H1 (cell line): ENCODE measurements at regions not wholly inside any gene's neighbourhood (a gene's known extent, or its start where the extent isn't known, plus 50 kb on each side); places are given as distances from the start of the nearest gene placed in this dataset.

Experiments
- CTCF ChIA-PET: fragments of 300-600 bp; sonication (Branson Sonifier 250); formaldehyde crosslinking; loops from one replicate; lab custom pipeline; 2021; ENCODE audit not compliant: partially characterized antibody; lab: Charles Lee
- POLR2A ChIA-PET: fragments of 300-600 bp; sonication (Branson Sonifier 250); formaldehyde crosslinking; loops from one replicate; lab custom pipeline; 2021; ENCODE audit warnings: inconsistent platforms; ENCODE audit not compliant: partially characterized antibody; lab: Charles Lee
- DNase-seq, 2 experiments: peaks; one replicate each; pipeline versions ENCODE4 v3.0.0 to v3.0.0-alpha.2; 2010 to 2022; ENCODE audit warnings: low spot score in 2 of 2, low read depth in 1 of 2, mixed read lengths in 1 of 2
- FAIRE-seq: peaks from 2 replicates; lab custom pipeline; 2011; peaks lifted over from hg19 to GRCh38; lab: Jason Lieb, UNC
- H2AFZ ChIP-seq: 2 replicates; pipeline ENCODE4 v1.8.1; 2012; ENCODE audit warnings: low read length, inconsistent platforms
- H2AK5ac ChIP-seq: 2 replicates; pipeline ENCODE4 v1.6.1; 2013; ENCODE audit warnings: low read depth, low read length
- H2BK120ac ChIP-seq: replicated peaks from 2 replicates; pipeline ENCODE3; 2013; ENCODE audit warnings: low read depth, low read length, inconsistent platforms
- H2BK12ac ChIP-seq: 2 replicates; pipeline ENCODE4 v1.6.1; 2013; ENCODE audit warnings: low read depth, low read length
- H2BK15ac ChIP-seq: 2 replicates; pipeline ENCODE4 v1.6.1; 2013; ENCODE audit warnings: low read length
- H2BK20ac ChIP-seq: 2 replicates; pipeline ENCODE4 v1.6.1; 2013; ENCODE audit warnings: low read length
- H2BK5ac ChIP-seq: 2 replicates; pipeline ENCODE4 v1.6.1; 2013; ENCODE audit warnings: low read depth, low read length
- H3K14ac ChIP-seq: 2 replicates; pipeline ENCODE4 v1.6.1; 2013; ENCODE audit warnings: inconsistent platforms; ENCODE audit not compliant: insufficient read length
- H3K18ac ChIP-seq: 2 replicates; pipeline ENCODE4 v1.6.1; 2013; ENCODE audit warnings: low read length; ENCODE audit errors: extremely low read depth
- H3K23ac ChIP-seq: 2 replicates; pipeline ENCODE4 v1.6.1; 2013; ENCODE audit warnings: inconsistent platforms; ENCODE audit not compliant: insufficient read length
- H3K23me2 ChIP-seq: 2 replicates; pipeline ENCODE4 v1.6.1; 2013; ENCODE audit warnings: low read depth, low read length
- H3K27ac ChIP-seq: 2 replicates; pipeline ENCODE4 v1.6.1; 2011; ENCODE audit warnings: low read depth, low read length, inconsistent platforms
- H3K27me3 ChIP-seq, 4 experiments: replicated peaks in 1 of 4; 1 replicate in 1 of 4; 2 replicates in 3 of 4; pipeline versions ENCODE4 v1.6.1 to v1.8.1; 2011 to 2013; ENCODE audit warnings: low read length in 3 of 4, mild to moderate bottlenecking in 3 of 4, inconsistent platforms in 2 of 4, mixed read lengths in 2 of 4, moderate library complexity in 1 of 4; ENCODE audit not compliant: control insufficient read depth in 3 of 4, insufficient read depth in 3 of 4; ENCODE audit errors: extremely low read depth in 1 of 4
- H3K36me3 ChIP-seq, 4 experiments: 2 replicates each; pipeline versions ENCODE4 v1.6.1 to v1.8.1; 2011 to 2013; ENCODE audit warnings: mild to moderate bottlenecking in 4 of 4, low read length in 3 of 4, moderate library complexity in 2 of 4, control low read depth in 1 of 4, inconsistent platforms in 1 of 4; ENCODE audit not compliant: insufficient read depth in 4 of 4, control insufficient read depth in 2 of 4
- H3K4ac ChIP-seq: replicated peaks from 2 replicates; pipeline ENCODE3; 2013; ENCODE audit warnings: low read length, low read depth, mixed read lengths, inconsistent platforms; ENCODE audit not compliant: insufficient read length
- H3K4me1 ChIP-seq, 4 experiments: replicated peaks in 1 of 4; 1 replicate in 1 of 4; 2 replicates in 3 of 4; pipeline versions ENCODE4 v1.6.1 to v1.8.1; 2011 to 2013; ENCODE audit warnings: low read length in 3 of 4, inconsistent platforms in 2 of 4, mixed read lengths in 1 of 4; ENCODE audit not compliant: insufficient read depth in 4 of 4, control insufficient read depth in 3 of 4
- H3K4me2 ChIP-seq, 2 experiments: 2 replicates each; pipeline versions ENCODE4 v1.6.1 to v1.8.1; 2011 to 2013; ENCODE audit warnings: low read depth in 2 of 2, low read length in 2 of 2, control low read depth in 1 of 2, inconsistent platforms in 1 of 2, mild to moderate bottlenecking in 1 of 2; ENCODE audit not compliant: insufficient read depth in 1 of 2
- H3K4me3 ChIP-seq, 4 experiments: fragments of 200-600, 300-600 bp in 1 of 4; sonication (generic), shearing (Covaris generic), sonication (Bioruptor Twin) in 1 of 4; 2 replicates each; pipeline versions ENCODE4 v1.5.1 to v1.8.1; 2011 to 2016; ENCODE audit warnings: low read length in 4 of 4, low read depth in 3 of 4, control low read depth in 2 of 4, inconsistent platforms in 2 of 4, mild to moderate bottlenecking in 2 of 4, mixed read lengths in 1 of 4, moderate library complexity in 1 of 4; ENCODE audit not compliant: insufficient read depth in 2 of 4; ENCODE audit errors: extremely low read depth in 1 of 4
- H3K56ac ChIP-seq: replicated peaks from 2 replicates; pipeline ENCODE3; 2013; ENCODE audit warnings: low read depth, mild to moderate bottlenecking, mixed read lengths, low read length, inconsistent platforms; ENCODE audit not compliant: insufficient read length
- H3K79me1 ChIP-seq: 2 replicates; pipeline ENCODE4 v1.6.1; 2013; ENCODE audit warnings: low read depth, low read length, control low read depth
- H3K79me2 ChIP-seq, 2 experiments: 2 replicates each; pipeline versions ENCODE4 v1.6.1 to v1.8.1; 2012 to 2013; ENCODE audit warnings: low read length in 2 of 2, mild to moderate bottlenecking in 2 of 2, inconsistent platforms in 1 of 2; ENCODE audit not compliant: insufficient read depth in 2 of 2, control insufficient read depth in 1 of 2
- H3K9ac ChIP-seq, 4 experiments: replicated peaks in 1 of 4; 1 replicate in 1 of 4; 2 replicates in 3 of 4; pipeline versions ENCODE4 v1.6.1 to v1.8.1; 2011 to 2013; ENCODE audit warnings: low read depth in 3 of 4, low read length in 3 of 4, control low read depth in 2 of 4, mild to moderate bottlenecking in 2 of 4, moderate library complexity in 2 of 4, inconsistent platforms in 1 of 4; ENCODE audit errors: extremely low read depth in 1 of 4
- H3K9me3 ChIP-seq, 2 experiments: 2 replicates each; pipeline versions ENCODE4 v1.6.1 to v1.8.1; 2012 to 2013; ENCODE audit warnings: mild to moderate bottlenecking in 2 of 2, moderate library complexity in 2 of 2, control low read depth in 1 of 2, inconsistent platforms in 1 of 2, low read depth in 1 of 2, low read length in 1 of 2, mixed read lengths in 1 of 2; ENCODE audit not compliant: insufficient read depth in 2 of 2
- H4K20me1 ChIP-seq, 2 experiments: replicated peaks in 1 of 2; 2 replicates each; pipeline versions ENCODE3 to v1.8.1; 2011 to 2013; ENCODE audit warnings: inconsistent platforms in 2 of 2, low read length in 2 of 2, mild to moderate bottlenecking in 1 of 2; ENCODE audit not compliant: insufficient read depth in 2 of 2, control insufficient read depth in 1 of 2
- H4K5ac ChIP-seq: 2 replicates; pipeline ENCODE4 v1.6.1; 2013; ENCODE audit warnings: low read length, low read depth, mixed read lengths, inconsistent platforms; ENCODE audit not compliant: insufficient read length
- H4K8ac ChIP-seq: 2 replicates; pipeline ENCODE4 v1.8.0; 2013; ENCODE audit warnings: mild to moderate bottlenecking, moderate library complexity, low read length, inconsistent platforms; ENCODE audit not compliant: insufficient read depth; ENCODE audit errors: extremely low read depth
- H4K91ac ChIP-seq: replicated peaks from 2 replicates; pipeline ENCODE3; 2013; ENCODE audit warnings: low read length, mixed read lengths, inconsistent platforms; ENCODE audit not compliant: insufficient read length
- CTBP2 ChIP-seq: IDR thresholded peaks from 2 replicates; pipeline ENCODE4 v1.7.0; 2011; ENCODE audit warnings: borderline replicate concordance, mild to moderate bottlenecking, moderate library complexity, mixed read lengths, low read length; ENCODE audit not compliant: insufficient read depth, insufficient read length
- EP300 ChIP-seq, 2 experiments: IDR thresholded peaks; 1 replicate in 1 of 2; 2 replicates in 1 of 2; pipeline ENCODE4 v1.6.1; 2011 to 2012; ENCODE audit warnings: low read depth in 2 of 2, low read length in 2 of 2, mild to moderate bottlenecking in 2 of 2, borderline replicate concordance in 1 of 2, inconsistent platforms in 1 of 2, moderate library complexity in 1 of 2
- KDM5A ChIP-seq: fragments of 200-600 bp; IDR thresholded peaks from 2 replicates; pipeline ENCODE4 v1.7.1; 2012; ENCODE audit warnings: mild to moderate bottlenecking, low read length, inconsistent platforms, mixed read lengths
- POLR2A ChIP-seq, 2 experiments: IDR thresholded peaks; 1 replicate in 1 of 2; 2 replicates in 1 of 2; pipeline ENCODE4 v1.6.1; 2011; ENCODE audit warnings: low read depth in 2 of 2, low read length in 2 of 2, mild to moderate bottlenecking in 2 of 2; ENCODE audit errors: control extremely low read depth in 1 of 2
- RAD21 ChIP-seq, 2 experiments: IDR thresholded peaks in 1 of 2; conservative IDR thresholded peaks in 1 of 2; 2 replicates each; pipeline ENCODE4 v1.6.1; 2011; ENCODE audit warnings: low read depth in 2 of 2, low read length in 2 of 2, improper control_type of control experiment in 1 of 2, inconsistent platforms in 1 of 2, mild to moderate bottlenecking in 1 of 2, moderate library complexity in 1 of 2
- TAF1 ChIP-seq: IDR thresholded peaks from 2 replicates; pipeline ENCODE4 v1.6.1; 2011; ENCODE audit warnings: mild to moderate bottlenecking, low read depth, low read length
- WGBS, 2 experiments: shearing (Covaris generic) in 1 of 2; methylation state at CpG; one replicate each; pipeline versions ENCODE4 v1.1.6 to v1.1.7; 2013 to 2015; ENCODE audit warnings: low lambda C conversion rate in 2 of 2, mixed read lengths in 2 of 2, inconsistent platforms in 1 of 2, low coverage in 1 of 2, missing lambda C conversion rate in 1 of 2; ENCODE audit not compliant: insufficient replicate concordance in 2 of 2, insufficient coverage in 1 of 2, insufficient read length in 1 of 2; ENCODE audit errors: extremely low coverage in 1 of 2, missing lambda C conversion rate in 1 of 2; 5-methylcytosine and 5-hydroxymethylcytosine counted together

- H3K79me1 ChIP-seq: no peaks in the 10 kb centered on the region
- H3K4me2 ChIP-seq: no peak overlapping the region
- no peak overlapping the region for H4K8ac ChIP-seq
- FAIRE-seq (no peak), DNase-seq (no peak)
- H4K91ac ChIP-seq: no peak overlapping the region
- no peak overlapping the region for H3K14ac ChIP-seq
- H3K18ac ChIP-seq: no peak overlapping the region
- WGBS, 2 experiments: 84% methylated on average over 2 of the region's 2 CpGs; no CpG with 5 or more reads in 1 of the 2 experiments
- no peak overlapping the region for H2BK15ac ChIP-seq
- no peak overlapping the region for H3K4ac ChIP-seq
- no peak overlapping the region for H3K9ac ChIP-seq
- no peaks in the 10 kb centered on the region for H3K27me3 ChIP-seq
- no peaks in the 10 kb centered on the region for H3K36me3 ChIP-seq
- peaks cover 0 to 6% (median 1%) of the 10 kb centered on the region in 4 experiments; a peak in 3 of 7 replicates for H3K4me1 ChIP-seq
- no peak overlapping the region for H3K56ac ChIP-seq
- POLR2A ChIA-PET: no interaction called here
- no peaks in the 10 kb centered on the region for H3K9me3 ChIP-seq
- TF ChIP-seq EP300 (IDR thresholded peaks at IDR 0.05; ENCODE audit: borderline replicate concordance in 1 of 2, low read depth in 2 of 2, low read length in 2 of 2): no peak
- no peak for TF ChIP-seq POLR2A (IDR thresholded peaks at IDR 0.05; ENCODE audit: control extremely low read depth in 1 of 2, low read depth in 2 of 2, low read length in 2 of 2)
- TF ChIP-seq RAD21 (IDR thresholded peaks at IDR 0.05 in 1 of 2, conservative IDR thresholded peaks at IDR 0.05 in 1 of 2; ENCODE audit: low read depth in 2 of 2, low read length in 2 of 2): no peak
- TF ChIP-seq CTBP2: no peak
- no peak for TF ChIP-seq TAF1
- no peak for TF ChIP-seq KDM5A
- H2AFZ ChIP-seq: no peak overlapping the region
- no peak overlapping the region for H2BK120ac ChIP-seq
- no peaks in the 10 kb centered on the region for H3K79me2 ChIP-seq
- no peak overlapping the region for H4K5ac ChIP-seq
- H2BK20ac ChIP-seq: no peak overlapping the region
- no peaks in the 10 kb centered on the region for H4K20me1 ChIP-seq
- no peak overlapping the region for H2BK5ac ChIP-seq
- no peak overlapping the region for H2BK12ac ChIP-seq
- H3K27ac ChIP-seq: no peak overlapping the region
- H3K4me3 ChIP-seq: no peak overlapping the region
- CTCF ChIA-PET: interaction anchor here (0.9 to 1.1 kb wide), 2 partner anchors 68 to 345 kb away, joined by 3 read pairs; no protein-coding TSS in a partner anchor
- H2AK5ac ChIP-seq: no peak overlapping the region
- no peak overlapping the region for H3K23ac ChIP-seq
- H3K23me2 ChIP-seq: no peaks in the 10 kb centered on the region
Observed at GRCh38 chr4:23373261-23373660, 516.6 kb downstream of the PPARGC1A start.
